HepG2 (cell line): ENCODE measurements at regions not wholly inside any gene's neighbourhood (a gene's known extent, or its start where the extent isn't known, plus 50 kb on each side); places are given as distances from the start of the nearest gene placed in this dataset.

Experiments
- KAT8 ChIP-seq: IDR thresholded peaks from 2 replicates; pipeline ENCODE4 v1.6.1; 2016; ENCODE audit warnings: missing genetic modification reagents, missing compliant biosample characterization
- NAIF1 ChIP-seq: sonication (generic); formaldehyde crosslinking; IDR thresholded peaks from 2 replicates; pipeline ENCODE4 v1.5.0; 2020; ENCODE audit warnings: mild to moderate bottlenecking, missing genetic modification reagents, borderline replicate concordance
- TBP ChIP-seq: sonication (generic); formaldehyde crosslinking; IDR thresholded peaks from 2 replicates; pipeline ENCODE4 v1.5.0; 2020; ENCODE audit warnings: missing genetic modification reagents
- ZNF501 ChIP-seq: sonication (generic); formaldehyde crosslinking; IDR thresholded peaks from 2 replicates; pipeline ENCODE4 v1.5.1; 2020; ENCODE audit warnings: mild to moderate bottlenecking, moderate library complexity, missing genetic modification reagents
- ZNF75D ChIP-seq: sonication (generic); formaldehyde crosslinking; IDR thresholded peaks from 2 replicates; pipeline ENCODE4 v1.8.1; 2023; ENCODE audit warnings: missing genetic modification reagents, mild to moderate bottlenecking, borderline replicate concordance
- TF ChIP-seq, protein P1 (sequence below): sonication (generic); formaldehyde crosslinking; IDR thresholded peaks from 2 replicates; pipeline ENCODE4 v1.4.0; 2020; ENCODE audit warnings: missing genetic modification reagents, borderline replicate concordance
- TF ChIP-seq, protein P2 (sequence below), 2 experiments: sonication (generic) in 1 of 2; formaldehyde crosslinking in 1 of 2; IDR thresholded peaks; 2 replicates each; pipeline versions ENCODE4 v1.4.0 to v1.6.1; 2016 to 2020; ENCODE audit warnings: borderline replicate concordance in 1 of 2, low read depth in 1 of 2, mild to moderate bottlenecking in 1 of 2, missing genetic modification reagents in 1 of 2
- TF ChIP-seq, protein P3 (sequence below): sonication (generic); formaldehyde crosslinking; IDR thresholded peaks from 2 replicates; pipeline ENCODE4 v1.4.0; 2020; ENCODE audit warnings: missing genetic modification reagents, borderline replicate concordance

DNA sequence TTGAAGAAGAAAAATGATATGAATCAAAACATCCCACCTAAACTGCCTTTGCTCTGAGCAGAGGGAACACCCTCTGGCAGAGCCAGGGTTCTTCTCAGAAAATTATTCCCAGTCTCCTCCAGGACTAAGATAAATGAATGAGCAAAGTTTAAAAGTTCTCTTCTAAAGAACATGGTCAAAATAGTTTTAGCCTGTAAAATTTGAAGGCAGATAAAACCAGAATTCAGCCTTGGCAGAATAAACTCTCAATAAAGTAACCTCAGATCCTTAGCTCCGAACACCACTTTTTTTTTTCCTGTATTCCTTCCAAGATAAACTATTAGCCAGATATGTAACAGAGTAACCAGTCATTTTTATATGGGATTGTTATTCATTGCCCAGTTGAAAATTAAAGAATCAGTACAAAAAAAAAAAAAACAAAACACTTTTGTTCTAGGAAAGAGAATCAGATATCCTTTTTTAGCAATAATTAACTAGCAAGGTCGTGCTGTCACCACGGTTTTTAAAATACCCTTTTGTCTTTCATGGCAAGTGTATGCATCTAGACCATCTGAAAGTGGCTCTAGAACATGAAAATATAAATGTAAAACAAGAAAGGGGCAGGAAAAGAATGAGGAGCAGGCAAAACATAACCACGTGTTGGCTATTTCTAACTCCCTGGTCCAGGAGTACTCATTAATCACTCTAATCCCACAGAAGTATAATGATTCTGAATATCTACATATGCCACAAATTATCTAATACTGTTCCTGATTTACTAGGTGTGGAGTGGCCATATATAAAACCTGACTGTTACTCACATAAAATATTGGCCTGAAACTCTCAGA is 60.8 kb downstream of the CAPZA3 start (continued):
- TF ChIP-seq, protein P1, sequence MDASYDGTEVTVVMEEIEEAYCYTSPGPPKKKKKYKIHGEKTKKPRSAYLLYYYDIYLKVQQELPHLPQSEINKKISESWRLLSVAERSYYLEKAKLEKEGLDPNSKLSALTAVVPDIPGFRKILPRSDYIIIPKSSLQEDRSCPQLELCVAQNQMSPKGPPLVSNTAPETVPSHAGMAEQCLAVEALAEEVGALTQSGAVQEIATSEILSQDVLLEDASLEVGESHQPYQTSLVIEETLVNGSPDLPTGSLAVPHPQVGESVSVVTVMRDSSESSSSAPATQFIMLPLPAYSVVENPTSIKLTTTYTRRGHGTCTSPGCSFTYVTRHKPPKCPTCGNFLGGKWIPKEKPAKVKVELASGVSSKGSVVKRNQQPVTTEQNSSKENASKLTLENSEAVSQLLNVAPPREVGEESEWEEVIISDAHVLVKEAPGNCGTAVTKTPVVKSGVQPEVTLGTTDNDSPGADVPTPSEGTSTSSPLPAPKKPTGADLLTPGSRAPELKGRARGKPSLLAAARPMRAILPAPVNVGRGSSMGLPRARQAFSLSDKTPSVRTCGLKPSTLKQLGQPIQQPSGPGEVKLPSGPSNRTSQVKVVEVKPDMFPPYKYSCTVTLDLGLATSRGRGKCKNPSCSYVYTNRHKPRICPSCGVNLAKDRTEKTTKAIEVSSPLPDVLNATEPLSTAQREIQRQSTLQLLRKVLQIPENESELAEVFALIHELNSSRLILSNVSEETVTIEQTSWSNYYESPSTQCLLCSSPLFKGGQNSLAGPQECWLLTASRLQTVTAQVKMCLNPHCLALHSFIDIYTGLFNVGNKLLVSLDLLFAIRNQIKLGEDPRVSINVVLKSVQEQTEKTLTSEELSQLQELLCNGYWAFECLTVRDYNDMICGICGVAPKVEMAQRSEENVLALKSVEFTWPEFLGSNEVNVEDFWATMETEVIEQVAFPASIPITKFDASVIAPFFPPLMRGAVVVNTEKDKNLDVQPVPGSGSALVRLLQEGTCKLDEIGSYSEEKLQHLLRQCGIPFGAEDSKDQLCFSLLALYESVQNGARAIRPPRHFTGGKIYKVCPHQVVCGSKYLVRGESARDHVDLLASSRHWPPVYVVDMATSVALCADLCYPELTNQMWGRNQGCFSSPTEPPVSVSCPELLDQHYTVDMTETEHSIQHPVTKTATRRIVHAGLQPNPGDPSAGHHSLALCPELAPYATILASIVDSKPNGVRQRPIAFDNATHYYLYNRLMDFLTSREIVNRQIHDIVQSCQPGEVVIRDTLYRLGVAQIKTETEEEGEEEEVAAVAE (CRISPR knock-in tag): no peak
- no peak for TF ChIP-seq NAIF1
- TF ChIP-seq, protein P2, sequence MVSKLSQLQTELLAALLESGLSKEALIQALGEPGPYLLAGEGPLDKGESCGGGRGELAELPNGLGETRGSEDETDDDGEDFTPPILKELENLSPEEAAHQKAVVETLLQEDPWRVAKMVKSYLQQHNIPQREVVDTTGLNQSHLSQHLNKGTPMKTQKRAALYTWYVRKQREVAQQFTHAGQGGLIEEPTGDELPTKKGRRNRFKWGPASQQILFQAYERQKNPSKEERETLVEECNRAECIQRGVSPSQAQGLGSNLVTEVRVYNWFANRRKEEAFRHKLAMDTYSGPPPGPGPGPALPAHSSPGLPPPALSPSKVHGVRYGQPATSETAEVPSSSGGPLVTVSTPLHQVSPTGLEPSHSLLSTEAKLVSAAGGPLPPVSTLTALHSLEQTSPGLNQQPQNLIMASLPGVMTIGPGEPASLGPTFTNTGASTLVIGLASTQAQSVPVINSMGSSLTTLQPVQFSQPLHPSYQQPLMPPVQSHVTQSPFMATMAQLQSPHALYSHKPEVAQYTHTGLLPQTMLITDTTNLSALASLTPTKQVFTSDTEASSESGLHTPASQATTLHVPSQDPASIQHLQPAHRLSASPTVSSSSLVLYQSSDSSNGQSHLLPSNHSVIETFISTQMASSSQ (IDR thresholded peaks at IDR 0.05; ENCODE audit: low read depth): peak; percentile 78
- TF ChIP-seq, protein P2 (CRISPR knock-in tag; IDR thresholded peaks at IDR 0.05; ENCODE audit: borderline replicate concordance): peak; percentile 49; the same call in 1 of the 2 replicates
- TF ChIP-seq KAT8: no peak
- TF ChIP-seq ZNF501 (CRISPR knock-in tag): no peak
- TF ChIP-seq TBP (CRISPR knock-in tag): no peak
- TF ChIP-seq, protein P3, sequence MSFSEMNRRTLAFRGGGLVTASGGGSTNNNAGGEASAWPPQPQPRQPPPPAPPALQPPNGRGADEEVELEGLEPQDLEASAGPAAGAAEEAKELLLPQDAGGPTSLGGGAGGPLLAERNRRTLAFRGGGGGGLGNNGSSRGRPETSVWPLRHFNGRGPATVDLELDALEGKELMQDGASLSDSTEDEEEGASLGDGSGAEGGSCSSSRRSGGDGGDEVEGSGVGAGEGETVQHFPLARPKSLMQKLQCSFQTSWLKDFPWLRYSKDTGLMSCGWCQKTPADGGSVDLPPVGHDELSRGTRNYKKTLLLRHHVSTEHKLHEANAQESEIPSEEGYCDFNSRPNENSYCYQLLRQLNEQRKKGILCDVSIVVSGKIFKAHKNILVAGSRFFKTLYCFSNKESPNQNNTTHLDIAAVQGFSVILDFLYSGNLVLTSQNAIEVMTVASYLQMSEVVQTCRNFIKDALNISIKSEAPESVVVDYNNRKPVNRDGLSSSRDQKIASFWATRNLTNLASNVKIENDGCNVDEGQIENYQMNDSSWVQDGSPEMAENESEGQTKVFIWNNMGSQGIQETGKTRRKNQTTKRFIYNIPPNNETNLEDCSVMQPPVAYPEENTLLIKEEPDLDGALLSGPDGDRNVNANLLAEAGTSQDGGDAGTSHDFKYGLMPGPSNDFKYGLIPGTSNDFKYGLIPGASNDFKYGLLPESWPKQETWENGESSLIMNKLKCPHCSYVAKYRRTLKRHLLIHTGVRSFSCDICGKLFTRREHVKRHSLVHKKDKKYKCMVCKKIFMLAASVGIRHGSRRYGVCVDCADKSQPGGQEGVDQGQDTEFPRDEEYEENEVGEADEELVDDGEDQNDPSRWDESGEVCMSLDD (CRISPR knock-in tag): no peak
- TF ChIP-seq ZNF75D: no peak
